ENCODE measurements at regions not wholly inside any gene's neighbourhood (a gene's known extent, or its start where the extent isn't known, plus 50 kb on each side); places are given as distances from the start of the nearest gene placed in this dataset.

GRCh38 chr4:22336822-22337221 lies 179.0 kb downstream of the ADGRA3 start:
- FAIRE-seq = no peak

GRCh38 chr4:22334155-22334554 lies 181.7 kb downstream of the ADGRA3 start:
- no peak for FAIRE-seq

GRCh38 chr4:22324422-22324821 lies 191.4 kb downstream of the ADGRA3 start:
- FAIRE-seq = no peak

DNA sequence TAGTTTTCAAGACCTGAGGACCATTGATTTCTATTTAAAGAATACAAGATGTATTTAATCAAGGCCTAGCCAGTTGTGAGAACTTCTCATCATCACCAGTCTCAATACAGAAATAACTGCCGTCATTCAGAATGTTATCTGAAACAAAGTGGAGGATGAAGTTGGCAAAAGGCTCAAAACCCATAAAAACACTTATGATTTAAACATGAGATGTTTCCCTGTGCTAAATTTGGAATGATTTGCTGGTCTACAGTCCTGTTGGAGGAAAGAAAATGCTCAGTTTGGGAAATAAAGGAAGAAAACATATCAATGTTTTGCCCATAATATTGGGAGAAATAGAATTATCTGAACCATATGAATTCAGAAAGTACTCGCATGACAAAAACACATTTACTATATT lies 192.2 kb downstream of the ADGRA3 start:
- FAIRE-seq = no peak

DNA sequence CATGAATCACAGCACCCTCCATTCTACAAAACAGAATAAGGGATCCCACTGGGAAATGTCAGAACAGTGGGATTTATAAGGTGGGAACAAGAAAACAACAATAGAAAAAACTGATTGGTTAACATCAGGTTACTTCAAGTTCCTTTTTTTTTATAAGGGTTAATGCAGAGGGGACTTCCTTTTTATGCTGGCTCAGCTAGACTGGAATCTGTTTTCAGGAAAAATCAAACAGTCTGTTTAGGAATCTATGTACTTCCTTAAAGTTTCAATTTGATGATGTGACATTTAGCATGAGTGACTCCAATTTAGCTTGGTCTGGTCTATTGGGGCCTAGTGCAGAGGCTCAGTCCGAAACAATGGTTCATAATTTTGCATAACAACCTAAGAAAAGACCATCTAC lies 192.9 kb downstream of the ADGRA3 start:
- no peak for FAIRE-seq

DNA sequence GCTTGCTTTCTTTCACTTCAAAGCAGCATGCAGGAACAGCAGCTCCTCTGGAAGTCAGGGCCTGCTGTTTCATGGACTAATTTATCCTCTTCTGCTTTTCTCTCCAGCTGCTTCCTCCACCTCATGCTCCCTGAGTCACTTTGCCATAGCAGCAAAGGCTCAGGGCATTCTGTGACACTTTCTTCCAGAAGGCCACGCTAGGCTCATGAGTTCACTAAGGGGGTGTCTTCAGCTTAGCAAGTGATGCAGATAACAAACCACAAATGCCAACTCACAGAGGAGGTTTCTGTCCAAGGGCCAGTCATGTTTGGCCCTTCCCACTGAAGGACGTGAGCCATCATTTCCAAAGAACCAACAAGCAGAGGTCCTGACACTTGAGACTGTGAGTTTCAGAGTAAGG lies 200.2 kb downstream of the ADGRA3 start:
- FAIRE-seq = no peak

DNA sequence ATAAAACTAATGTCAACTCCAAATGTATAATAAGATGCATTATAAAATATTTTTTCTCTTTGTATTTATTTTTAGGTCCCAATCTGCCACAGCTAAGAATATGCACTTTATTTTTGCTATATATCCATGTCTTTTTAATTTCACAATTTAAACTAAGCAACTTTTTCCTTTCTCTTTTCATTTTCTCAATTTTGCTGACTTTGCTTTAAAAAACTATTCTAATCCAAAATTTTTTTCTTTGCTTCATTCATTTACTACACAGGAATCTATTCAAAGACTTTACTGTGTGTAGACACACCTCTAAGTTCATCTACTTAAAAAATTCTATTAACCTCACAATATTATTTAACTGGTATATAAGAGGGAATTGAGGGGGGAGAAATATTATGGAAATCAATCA lies 201.9 kb downstream of the ADGRA3 start:
- no peak for FAIRE-seq

DNA sequence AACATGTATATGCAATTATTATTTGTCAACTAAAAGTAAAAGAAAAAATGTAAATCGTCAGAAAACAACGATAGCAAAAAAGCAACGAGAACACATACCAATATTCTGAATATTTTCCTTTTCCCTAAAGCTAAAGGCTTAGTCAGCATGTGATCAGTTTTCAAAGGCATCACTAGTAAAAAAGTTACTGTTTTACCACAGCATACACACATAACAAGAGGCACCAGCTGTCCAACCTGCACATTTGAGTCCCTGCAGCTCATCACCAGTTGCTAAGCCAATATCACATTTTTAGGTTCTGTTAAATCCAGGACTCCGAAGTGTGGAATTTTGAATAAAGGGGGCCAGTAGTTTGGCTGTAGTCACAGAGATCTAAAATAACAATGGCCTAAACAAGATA lies 203.8 kb downstream of the ADGRA3 start:
- no peak for FAIRE-seq

- no peak for FAIRE-seq
Measured at GRCh38 chr4:22301253-22301652, 214.6 kb downstream of the ADGRA3 start.

DNA sequence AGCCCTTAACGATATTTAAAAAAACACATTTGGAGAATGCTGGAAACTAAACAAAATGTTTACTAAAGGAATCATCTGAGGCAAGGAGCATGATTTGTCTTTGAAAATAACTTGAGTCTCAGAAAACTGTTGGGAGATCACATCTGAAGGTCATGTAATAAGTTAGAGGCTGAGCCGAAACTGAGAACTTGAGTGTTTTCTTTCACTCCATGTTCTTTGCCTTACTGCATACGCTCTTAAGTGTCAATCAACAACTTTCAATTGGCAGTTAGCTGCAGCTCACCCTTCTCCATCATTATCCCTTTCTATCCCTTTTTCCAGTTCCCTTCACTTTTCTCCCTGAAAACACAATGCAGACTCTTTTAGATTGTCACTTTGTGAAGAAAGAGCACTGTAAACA lies 216.2 kb downstream of the ADGRA3 start:
- no peak for FAIRE-seq

- no peak for FAIRE-seq
Measured at GRCh38 chr4:22287631-22288030, 228.2 kb downstream of the ADGRA3 start.

DNA sequence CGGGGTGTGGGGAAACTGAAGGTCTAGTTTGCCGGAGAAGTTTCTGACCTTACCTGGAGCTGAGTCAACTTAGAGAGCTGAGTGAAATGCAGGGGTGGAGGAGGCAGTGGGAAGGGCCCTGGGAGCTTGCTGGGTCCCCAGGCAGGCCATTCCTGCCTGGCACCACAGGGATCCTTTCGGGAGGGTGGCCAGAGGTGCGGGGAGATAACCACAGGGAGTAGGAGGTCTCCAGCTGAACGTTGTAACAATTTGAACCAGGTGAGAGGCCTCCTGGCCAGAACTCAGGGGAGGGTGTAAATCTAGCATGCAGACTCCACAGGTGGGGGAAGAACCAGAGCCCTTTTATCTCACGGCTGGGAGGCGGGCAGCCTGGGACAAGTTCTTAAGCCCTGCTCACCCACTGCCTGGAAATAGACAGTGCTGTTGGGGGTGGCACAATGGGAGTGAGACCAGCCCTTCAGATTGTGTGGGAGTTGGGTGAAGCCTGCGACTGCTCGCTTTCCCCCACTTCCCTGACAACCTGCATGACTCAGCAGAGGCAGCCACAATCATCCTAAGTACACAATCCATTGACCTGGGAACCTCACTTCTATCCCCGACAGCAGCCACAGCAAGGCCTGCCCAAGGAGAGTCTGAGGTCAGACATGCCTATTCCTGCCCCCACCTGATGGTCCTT lies 247.4 kb downstream of the ADGRA3 start:
- no peak for FAIRE-seq

DNA sequence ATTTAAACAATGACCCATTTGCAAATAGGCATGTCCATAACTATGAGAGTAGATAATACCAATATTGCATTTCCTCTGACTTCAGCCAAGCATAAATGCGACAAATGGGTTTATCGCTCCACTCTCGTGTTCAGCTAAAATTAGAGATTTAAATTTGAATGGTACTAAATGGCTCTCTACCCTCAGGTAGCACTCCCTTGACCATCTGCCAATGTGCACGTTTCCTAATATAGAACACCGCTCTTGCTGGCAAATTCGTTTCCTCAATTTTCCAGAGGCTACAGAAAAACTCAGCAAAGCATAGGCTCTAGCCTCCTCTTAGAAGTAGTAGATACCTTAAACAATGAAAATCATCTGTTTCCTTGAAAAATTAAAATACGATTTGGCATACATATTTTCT lies 251.6 kb downstream of the ADGRA3 start:
- FAIRE-seq = no peak

DNA sequence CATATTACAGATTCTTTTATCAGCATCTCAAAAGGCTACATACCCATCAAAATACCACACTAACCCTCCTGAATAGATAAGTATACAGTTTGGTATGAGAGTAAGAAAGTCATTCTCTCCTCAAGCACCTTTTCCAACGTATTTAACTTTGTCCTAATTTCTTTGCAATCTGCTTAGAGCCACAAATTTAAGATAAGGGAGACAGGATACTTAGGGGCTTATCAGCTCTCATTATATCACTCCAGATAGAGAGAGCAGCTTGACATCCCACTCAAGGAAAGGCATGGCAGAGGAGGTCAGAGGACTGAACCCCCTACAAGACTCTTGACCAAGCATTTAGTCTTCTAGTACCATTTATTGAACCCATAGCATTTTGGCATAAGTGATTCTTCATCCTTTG lies 262.4 kb downstream of the ADGRA3 start:
- FAIRE-seq = no peak

GRCh38 chr4:22246847-22247246 lies 269.0 kb downstream of the ADGRA3 start:
- FAIRE-seq = no peak

GRCh38 chr4:22245294-22245693 lies 270.6 kb downstream of the ADGRA3 start:
- no peak for FAIRE-seq

DNA sequence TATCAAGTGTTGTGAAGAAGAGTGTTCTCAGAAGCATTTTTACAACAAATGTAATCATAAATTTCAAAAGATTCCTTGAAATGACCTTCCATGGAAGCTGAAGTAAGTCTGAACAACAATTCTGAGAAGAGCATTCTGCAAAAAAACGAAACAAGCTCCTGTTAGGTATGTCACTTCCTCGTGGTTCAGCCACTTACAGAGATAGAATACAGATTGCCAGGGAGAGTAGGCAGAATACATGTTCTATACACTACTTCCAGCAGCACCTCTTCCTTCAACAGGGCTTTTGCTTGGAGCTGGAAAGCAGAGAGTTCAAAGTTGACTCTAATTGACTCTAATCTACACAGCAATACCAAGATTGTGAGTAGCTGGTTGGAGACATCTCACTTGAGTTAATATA lies 274.5 kb downstream of the ADGRA3 start:
- no peak for FAIRE-seq

GRCh38 chr4:22240814-22241213 lies 275.1 kb downstream of the ADGRA3 start:
- no peak for FAIRE-seq

- FAIRE-seq = no peak
Measured at GRCh38 chr4:22238742-22239141, 277.1 kb downstream of the ADGRA3 start.

- no peak for FAIRE-seq
Measured at GRCh38 chr4:22237846-22238494, 277.9 kb downstream of the ADGRA3 start.

DNA sequence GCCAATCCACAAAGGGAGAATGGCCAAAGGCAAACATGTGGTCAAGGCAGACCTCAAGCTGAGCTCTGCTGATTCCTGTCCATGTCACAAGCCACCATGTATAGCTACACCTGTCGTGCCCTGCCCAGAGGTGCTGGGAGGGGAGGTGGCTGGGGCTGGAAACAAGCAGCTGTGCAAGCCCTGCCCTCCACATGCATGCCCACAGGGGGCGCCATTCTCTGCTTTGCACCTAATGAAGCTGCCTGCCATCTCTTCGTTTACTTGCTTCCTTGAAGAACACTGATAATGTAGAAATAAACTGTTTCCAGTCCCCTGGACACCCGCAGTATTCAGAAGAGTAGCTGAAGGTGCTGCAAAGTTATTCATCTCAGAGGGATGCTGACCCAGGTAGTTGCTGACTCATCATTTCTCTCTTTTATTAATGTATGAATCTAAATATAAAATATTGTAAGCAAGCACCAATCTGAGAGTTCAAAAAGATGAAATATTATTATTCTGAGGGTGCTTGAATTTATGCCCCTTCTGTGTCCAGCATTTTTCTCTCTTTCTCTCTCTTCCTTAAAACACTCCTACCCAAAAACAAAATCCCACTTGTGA lies 278.6 kb downstream of the ADGRA3 start:
- FAIRE-seq = no peak

GRCh38 chr4:22235698-22236097 lies 280.2 kb downstream of the ADGRA3 start:
- no peak for FAIRE-seq

- FAIRE-seq = no peak
Measured at GRCh38 chr4:22233230-22233629, 282.6 kb downstream of the ADGRA3 start.

GRCh38 chr4:22220965-22221364 lies 272.4 kb upstream of the KCNIP4 start:
- no peak for FAIRE-seq

DNA sequence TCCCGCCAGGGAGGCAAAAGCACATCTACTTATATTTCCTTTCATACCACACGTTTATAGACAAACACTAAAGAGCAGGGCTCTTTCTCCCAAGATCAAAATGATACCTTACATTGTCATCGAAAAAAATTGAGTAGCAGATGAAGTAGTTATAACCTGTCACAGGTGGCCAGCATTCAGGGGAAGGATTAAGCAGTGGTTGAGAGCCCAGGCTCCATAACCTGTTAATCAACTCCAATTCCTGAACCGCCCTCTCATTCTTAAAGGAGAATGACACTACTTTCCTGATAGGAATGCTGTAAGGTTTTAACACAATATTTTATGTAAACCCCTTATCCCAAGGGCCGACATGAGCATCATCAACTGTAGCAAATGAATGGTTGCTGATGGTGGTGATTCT lies 268.9 kb upstream of the KCNIP4 start:
- no peak for FAIRE-seq
